ENCODE measurements at regions not wholly inside any gene's neighbourhood (a gene's known extent, or its start where the extent isn't known, plus 50 kb on each side); places are given as distances from the start of the nearest gene placed in this dataset.
"Not testable (repeated sequence)": the region's sequence is repeated elsewhere in the genome, so short reads cannot be mapped to it uniquely, and the experiment has no call there.

DNA sequence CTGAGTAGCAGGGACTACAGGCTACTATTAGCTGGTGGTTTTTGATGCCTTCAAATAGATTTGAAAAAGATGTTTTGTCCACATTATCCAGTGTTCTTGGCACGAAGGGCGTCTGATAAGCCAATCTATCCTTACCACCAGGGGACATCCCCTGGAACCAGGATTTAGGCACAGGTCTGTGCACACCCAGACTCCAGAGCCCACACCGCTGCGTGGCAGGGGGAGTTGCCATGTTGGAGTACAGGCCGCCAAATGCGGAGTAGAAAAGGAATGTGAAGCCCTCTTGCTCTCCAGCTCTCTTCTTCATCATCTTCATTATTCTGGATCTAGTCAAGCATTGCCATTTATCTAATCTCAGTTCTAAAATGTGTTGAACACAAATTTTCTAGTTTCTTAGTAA is 54.3 kb downstream of the RNU1-4 start:
- H3K4me3 ChIP-seq; H3K4me1 ChIP-seq; H3K27me3 ChIP-seq (ENCODE audit: low read depth); in situ Hi-C loops (cut with MboI; ENCODE audit: low sequenced_read_pairs); DNase-seq (ENCODE audit: low spot score in 2 of 2); H3K36me3 ChIP-seq (replicated peaks); H3K9me3 ChIP-seq: not testable (repeated sequence)

DNA sequence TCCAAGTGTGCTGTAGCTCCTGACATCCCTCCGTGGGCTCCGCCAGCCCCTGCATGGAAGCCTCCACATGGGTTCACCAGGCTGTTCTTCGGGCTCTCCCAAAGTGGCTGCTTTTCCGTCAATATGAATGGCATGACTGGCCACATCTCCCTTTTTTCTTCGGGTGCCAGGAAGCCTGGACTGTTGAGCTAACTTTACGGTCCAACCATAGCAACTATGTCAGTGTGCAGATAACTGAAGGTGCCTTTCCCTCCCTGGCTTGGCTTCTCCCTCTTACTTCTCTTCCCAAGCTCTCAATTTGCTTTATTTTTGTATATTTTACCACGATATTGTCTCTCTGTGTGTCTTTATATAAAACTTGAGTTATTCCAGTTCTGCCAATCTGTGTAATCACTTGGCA is 54.8 kb downstream of the RNU1-4 start:
- H3K4me1 ChIP-seq; H3K36me3 ChIP-seq (replicated peaks); H3K27me3 ChIP-seq (ENCODE audit: low read depth); DNase-seq (ENCODE audit: low spot score in 2 of 2); H3K4me3 ChIP-seq; H3K9me3 ChIP-seq; in situ Hi-C loops (cut with MboI; ENCODE audit: low sequenced_read_pairs): not testable (repeated sequence)

DNA sequence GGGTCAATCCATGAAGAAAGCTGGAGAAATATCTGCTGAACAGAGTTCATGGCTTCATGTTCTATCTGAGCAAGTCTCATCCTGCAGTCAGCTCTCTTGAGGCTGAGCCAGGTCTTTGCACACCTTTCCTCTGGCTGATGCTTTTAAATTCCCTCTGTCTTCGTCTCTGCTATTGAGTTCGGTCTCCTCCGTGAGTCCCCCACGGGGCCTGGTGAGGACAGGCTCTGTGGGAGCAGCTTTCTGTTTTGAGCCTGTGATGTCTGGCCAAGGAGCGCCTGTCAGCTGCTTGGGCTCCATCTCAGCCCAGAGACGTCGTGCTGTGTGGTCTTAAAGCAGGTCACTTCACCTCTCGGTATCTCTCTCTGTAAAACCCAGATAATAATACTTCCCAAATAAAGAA is 55.9 kb downstream of the RNU1-4 start:
- H3K36me3 ChIP-seq (replicated peaks); in situ Hi-C loops (cut with MboI; ENCODE audit: low sequenced_read_pairs); H3K9me3 ChIP-seq; H3K4me1 ChIP-seq; H3K4me3 ChIP-seq; DNase-seq (ENCODE audit: low spot score in 2 of 2); H3K27me3 ChIP-seq (ENCODE audit: low read depth): not testable (repeated sequence)

DNA sequence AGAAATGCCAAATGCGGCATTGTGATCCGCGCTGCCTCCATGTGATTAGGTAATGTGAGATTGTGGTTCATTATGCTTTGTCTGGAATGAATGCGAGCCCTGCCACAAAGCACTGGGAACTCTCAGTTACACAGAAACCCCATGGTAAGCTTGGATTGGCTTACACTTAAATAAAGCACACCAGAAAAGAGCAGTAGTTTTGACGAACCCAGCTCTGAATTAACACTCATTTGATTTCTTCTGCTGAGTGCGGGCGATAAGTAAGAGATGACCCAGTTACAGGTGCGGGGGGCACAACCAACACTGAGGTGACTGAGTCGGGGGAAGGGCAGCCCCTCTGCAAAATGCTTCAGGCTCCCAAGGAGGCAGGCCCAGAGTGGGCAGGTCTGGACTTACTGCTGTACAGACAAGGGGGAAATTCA is 56.3 kb downstream of the RNU1-4 start:
- H3K36me3 ChIP-seq (replicated peaks); H3K4me1 ChIP-seq; H3K27me3 ChIP-seq (ENCODE audit: low read depth); H3K9me3 ChIP-seq; in situ Hi-C loops (cut with MboI; ENCODE audit: low sequenced_read_pairs); H3K4me3 ChIP-seq: not testable (repeated sequence)
- peak in 1 of 2 experiments; percentile 2 for DNase-seq (ENCODE audit: low spot score in 2 of 2)

DNA sequence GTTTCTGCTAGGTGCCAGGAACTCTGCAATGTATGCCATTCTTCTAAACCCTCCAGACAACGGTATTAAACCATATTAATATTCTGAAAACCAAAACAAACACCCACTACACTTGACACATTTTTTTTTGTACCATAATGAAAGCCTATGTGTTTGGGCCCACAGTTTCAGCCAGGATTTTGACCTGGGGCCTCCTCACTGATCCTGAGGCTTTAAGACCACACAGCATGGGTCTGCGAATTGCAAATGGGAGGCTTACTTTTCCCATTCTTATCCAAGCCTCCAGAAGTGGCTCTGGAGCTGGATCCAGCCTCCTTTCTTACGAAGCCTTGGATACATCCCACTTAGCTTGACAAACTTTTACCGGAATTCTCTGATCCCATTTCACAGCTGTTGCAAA is 56.7 kb downstream of the RNU1-4 start:
- DNase-seq (ENCODE audit: low spot score in 2 of 2); H3K4me3 ChIP-seq; H3K27me3 ChIP-seq (ENCODE audit: low read depth); in situ Hi-C loops (cut with MboI; ENCODE audit: low sequenced_read_pairs); H3K4me1 ChIP-seq; H3K9me3 ChIP-seq; H3K36me3 ChIP-seq (replicated peaks): not testable (repeated sequence)

DNA sequence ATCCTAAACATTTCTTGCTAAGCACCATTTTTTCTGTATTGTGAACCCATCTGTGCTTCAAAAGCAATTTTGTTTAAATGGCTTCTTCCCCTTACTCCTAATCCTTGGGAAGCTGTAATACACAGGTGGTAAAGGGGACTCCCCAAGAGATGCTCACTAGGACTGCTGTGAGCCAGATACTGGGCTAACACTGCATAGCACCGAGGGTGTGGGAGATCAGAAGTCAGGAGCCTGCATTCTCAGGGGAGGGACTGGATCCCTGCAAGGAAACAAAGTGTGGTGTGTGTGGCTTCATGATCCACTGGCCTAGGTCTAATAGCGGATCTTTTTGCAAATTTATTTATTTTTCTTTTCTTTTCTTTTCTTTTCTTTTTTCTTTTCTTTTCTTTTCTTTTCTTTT is 57.7 kb downstream of the RNU1-4 start:
- H3K9me3 ChIP-seq; DNase-seq (ENCODE audit: low spot score in 2 of 2); H3K4me1 ChIP-seq; in situ Hi-C loops (cut with MboI; ENCODE audit: low sequenced_read_pairs); H3K27me3 ChIP-seq (ENCODE audit: low read depth); H3K36me3 ChIP-seq (replicated peaks); H3K4me3 ChIP-seq: not testable (repeated sequence)
